GM12873 (cell line): ENCODE measurements at regions not wholly inside any gene's neighbourhood (a gene's known extent, or its start where the extent isn't known, plus 50 kb on each side); places are given as distances from the start of the nearest gene placed in this dataset.

Experiments
- TF ChIP-seq, protein P1 (sequence below): IDR thresholded peaks from 2 replicates; pipeline ENCODE4 v1.5.1; 2012; ENCODE audit warnings: low read depth, mild to moderate bottlenecking, moderate library complexity, low read length, control low read depth; ENCODE audit not compliant: insufficient read depth; ENCODE audit errors: missing control alignments

DNA sequence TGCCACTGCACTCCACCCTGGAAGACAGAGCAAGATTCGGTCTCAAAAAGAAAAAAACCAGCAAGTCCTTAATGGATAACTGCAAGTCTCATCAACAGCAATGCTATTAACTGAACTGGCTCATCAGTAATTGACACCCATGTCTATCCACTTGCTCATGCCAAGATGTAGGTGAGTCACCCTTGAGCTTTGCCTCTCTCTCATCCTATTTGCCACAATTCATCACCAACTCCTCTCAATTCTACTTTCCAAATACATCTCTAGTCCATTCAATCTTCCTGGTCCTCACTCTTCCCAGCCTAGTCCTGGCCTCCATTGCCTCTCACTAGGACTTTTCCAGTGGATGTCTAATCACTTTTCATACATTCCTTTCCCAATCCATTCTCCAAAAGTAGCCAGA lies 103.7 kb upstream of the PRMT6 start:
- TF ChIP-seq, protein P1, sequence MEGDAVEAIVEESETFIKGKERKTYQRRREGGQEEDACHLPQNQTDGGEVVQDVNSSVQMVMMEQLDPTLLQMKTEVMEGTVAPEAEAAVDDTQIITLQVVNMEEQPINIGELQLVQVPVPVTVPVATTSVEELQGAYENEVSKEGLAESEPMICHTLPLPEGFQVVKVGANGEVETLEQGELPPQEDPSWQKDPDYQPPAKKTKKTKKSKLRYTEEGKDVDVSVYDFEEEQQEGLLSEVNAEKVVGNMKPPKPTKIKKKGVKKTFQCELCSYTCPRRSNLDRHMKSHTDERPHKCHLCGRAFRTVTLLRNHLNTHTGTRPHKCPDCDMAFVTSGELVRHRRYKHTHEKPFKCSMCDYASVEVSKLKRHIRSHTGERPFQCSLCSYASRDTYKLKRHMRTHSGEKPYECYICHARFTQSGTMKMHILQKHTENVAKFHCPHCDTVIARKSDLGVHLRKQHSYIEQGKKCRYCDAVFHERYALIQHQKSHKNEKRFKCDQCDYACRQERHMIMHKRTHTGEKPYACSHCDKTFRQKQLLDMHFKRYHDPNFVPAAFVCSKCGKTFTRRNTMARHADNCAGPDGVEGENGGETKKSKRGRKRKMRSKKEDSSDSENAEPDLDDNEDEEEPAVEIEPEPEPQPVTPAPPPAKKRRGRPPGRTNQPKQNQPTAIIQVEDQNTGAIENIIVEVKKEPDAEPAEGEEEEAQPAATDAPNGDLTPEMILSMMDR: no peak

DNA sequence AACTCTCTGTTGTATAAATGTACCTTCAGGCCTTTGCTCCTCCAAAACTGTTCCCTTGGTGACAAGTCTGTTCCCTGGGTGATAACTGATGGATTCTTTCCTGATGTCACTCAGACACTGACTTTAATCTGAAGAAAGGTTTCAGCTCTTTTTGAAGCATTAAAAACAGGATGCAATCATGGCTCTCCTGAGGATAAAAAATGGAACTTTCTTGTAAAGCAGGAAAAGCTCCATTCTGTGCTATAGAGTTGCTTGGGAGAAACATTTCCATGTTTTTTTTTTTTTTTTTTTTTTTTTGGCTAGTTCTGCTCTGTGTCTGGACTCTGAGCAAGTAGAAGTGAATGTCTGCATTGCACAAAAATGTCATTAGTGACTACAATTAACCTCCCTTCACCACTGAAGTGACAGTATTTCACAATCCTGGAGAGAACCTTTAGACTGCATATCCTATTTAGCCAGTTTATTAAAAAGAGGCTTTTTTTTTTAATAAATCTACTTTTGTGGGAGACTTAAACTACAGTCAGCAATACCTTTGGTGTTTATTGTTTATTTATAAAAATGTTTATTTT lies 101.7 kb upstream of the PRMT6 start:
- TF ChIP-seq, protein P1: no peak

DNA sequence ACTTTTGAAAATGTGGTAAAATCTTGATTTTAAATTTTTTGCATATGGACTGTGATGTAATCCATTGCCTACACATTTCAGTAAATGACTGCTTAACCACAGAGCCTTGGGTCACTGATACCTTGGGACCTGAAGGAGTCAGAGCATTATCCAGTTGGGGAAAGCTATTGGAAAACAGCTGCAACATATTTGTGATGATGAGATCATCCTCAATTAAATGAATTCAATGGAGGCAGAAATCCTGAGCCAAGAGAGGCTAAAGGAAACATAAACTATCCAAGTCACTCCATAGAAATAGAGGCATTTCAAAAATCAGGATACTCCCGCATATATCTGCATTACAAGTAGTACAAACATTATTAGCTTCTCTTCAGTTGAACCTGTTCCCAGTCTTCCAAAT lies 99.8 kb upstream of the PRMT6 start:
- TF ChIP-seq, protein P1: no peak

DNA sequence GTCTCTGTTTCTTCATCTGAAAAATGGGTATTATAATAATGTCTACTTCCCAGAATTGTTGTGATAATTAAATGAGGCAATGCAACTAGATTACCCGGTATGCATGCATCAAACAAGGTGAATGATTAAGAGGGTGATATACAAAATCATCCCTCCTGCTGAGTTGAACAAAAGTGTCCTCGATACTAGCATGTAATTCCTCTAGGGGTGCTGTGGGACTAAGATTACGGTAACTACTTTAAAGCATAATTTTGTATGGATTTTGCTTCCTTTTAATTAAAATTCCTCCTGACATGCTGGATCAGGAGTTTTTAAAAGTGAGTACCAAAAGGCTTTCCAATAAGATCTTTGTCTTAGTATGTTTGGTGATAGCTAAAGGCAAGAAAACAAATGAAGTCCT lies 98.7 kb upstream of the PRMT6 start:
- TF ChIP-seq, protein P1: peak; percentile 13

DNA sequence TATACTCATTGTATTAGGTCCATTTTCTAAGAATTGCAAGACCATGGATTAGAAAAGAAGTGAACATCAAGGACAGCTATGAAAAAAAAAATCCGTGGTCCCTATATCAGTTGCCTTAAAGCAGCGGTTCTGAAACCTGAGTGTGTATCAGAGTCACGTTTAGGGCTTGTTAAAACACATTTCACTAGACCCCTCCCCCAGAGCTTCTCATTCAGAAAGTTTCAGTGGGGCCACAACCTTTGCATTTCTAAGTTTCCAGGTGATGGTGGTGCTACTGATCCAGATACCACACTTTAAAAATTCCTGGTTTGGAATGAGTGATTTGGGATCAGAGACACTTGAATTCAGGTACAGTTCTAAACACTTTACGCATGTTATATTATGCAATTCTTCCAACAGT lies 96.1 kb upstream of the PRMT6 start:
- TF ChIP-seq, protein P1: no peak

DNA sequence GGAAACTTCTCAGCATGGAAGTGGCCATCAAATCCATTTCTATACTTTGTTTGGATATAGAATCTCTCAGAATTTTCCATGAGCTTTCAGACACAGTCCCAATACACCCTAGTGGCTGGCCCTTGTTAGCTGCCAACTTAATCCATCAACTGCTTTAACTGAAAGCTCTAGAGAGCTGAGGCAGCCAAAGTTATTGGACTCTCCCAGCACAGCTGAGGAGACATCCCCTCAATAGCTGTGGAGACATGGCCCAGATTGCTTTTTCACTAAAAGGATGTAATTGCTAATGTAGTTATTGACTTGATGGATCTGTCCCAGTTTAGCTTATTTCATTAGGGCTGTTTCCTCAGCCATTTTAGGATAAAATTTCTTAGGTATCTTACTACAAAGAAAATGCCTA lies 94.8 kb upstream of the PRMT6 start:
- TF ChIP-seq, protein P1: no peak

DNA sequence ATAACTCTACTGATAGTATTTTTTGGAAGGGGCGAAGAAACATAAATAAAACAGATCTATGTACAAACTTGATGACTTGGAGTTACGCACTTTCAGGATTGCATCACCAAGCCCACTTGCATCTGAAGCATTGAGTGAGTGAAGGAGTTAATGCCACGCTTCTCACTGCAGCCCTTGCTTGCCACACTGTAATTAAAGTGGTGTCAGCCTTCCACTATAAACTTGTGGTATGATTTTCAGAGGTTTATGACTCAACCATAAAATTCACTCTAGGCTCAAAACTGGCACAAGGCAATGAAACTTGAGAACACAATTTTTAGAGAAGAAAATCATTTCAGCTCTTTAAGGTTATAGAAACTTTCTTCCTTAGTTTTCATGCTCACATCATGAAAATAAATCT lies 93.9 kb upstream of the PRMT6 start:
- TF ChIP-seq, protein P1: no peak
